Psoas muscle (tissue), 7 donors: ENCODE measurements at regions not wholly inside any gene's neighbourhood (a gene's known extent, or its start where the extent isn't known, plus 50 kb on each side); places are given as distances from the start of the nearest gene placed in this dataset.
"Not testable (repeated sequence)": the region's sequence is repeated elsewhere in the genome, so short reads cannot be mapped to it uniquely, and the experiment has no call there.

Experiments used
- ATAC-seq, 4 donors: fragments of 200-7000 bp; cut with Tn5 transposase; one replicate each; pipeline ENCODE4 v1.9.1; 2020; ENCODE audit warnings: moderate library complexity in 3 of 4, mild to moderate bottlenecking in 2 of 4
- DNase-seq, 2 donors: peaks; one replicate each; pipeline ENCODE4 v3.0.0-alpha.2; 2020
- H3K27ac ChIP-seq: fragments of 200-600 bp; one replicate; pipeline ENCODE4 v1.8.0; 2022
- H3K27me3 ChIP-seq, 3 donors: fragments of 200-600 bp in 1 of 3; one replicate each; pipeline versions ENCODE4 v1.6.1 to v1.8.0; 2013 to 2022; ENCODE audit warnings: low read length in 2 of 3, mild to moderate bottlenecking in 2 of 3, moderate library complexity in 1 of 3; ENCODE audit not compliant: insufficient read depth in 3 of 3
- H3K36me3 ChIP-seq, 2 donors: fragments of 200-600 bp in 1 of 2; one replicate each; pipeline versions ENCODE4 v1.6.1 to v1.8.0; 2013 to 2022; ENCODE audit warnings: low read depth in 1 of 2, mild to moderate bottlenecking in 1 of 2, moderate library complexity in 1 of 2; ENCODE audit not compliant: insufficient read depth in 1 of 2
- H3K4me1 ChIP-seq: fragments of 200-600 bp; one replicate; pipeline ENCODE4 v1.8.0; 2022
- H3K4me3 ChIP-seq: fragments of 200-600 bp; one replicate; pipeline ENCODE4 v1.8.0; 2022; ENCODE audit warnings: mild to moderate bottlenecking
- H3K9me3 ChIP-seq: fragments of 200-600 bp; one replicate; pipeline ENCODE4 v1.8.0; 2022
- WGBS, 3 donors: extraction: QIAGEN DNeasy Blood & Tissue Kit; methylation state at CpG; one replicate each; pipeline versions ENCODE4 v1.1.6 to v1.1.7; 2013; 5-methylcytosine and 5-hydroxymethylcytosine counted together
- intact Hi-C, 2 donors: fragments of 100-400 bp; cut with DNase I; formaldehyde crosslinking; loops; one replicate each; pipeline versions ENCODE4 v1.11.0 to v1.14.2; 2022
- donor health status: healthy with polysubstance abuse.
- donor health status: DM: no; HTN: no; CAD: no; lungs with moderate emphysema.
- donor health status: Bipolar disorder and iron deficiency.
- donor health status: healthy.
- donor health status: DM: yes; HTN: yes; CAD: no.
- donor health status: DM: no; HTN: no; CAD: no.
- donor health status: DM: yes; HTN: yes; CAD: no.

- H3K9me3 ChIP-seq, H3K27me3 ChIP-seq, H3K4me3 ChIP-seq, H3K4me1 ChIP-seq, DNase-seq, H3K27ac ChIP-seq, intact Hi-C loops, H3K36me3 ChIP-seq: not testable (repeated sequence)
- 91 to 98% methylated on average over 1 to 6 of the region's 7 CpGs; no CpG with 5 or more reads in 1 of the 3 donors for WGBS, 3 donors
- ATAC-seq, result peak in 3 of 4 donors; percentile 48 to 73 (median 70)
Measured at GRCh38 chr17:46417907-46418306, 56.3 kb upstream of the ARL17B start.

- WGBS, 3 donors, result 94% methylated on average over 1 of the region's 1 CpG; no CpG with 5 or more reads in 2 of the 3 donors
- H3K36me3 ChIP-seq, DNase-seq, H3K27me3 ChIP-seq, ATAC-seq, intact Hi-C loops, H3K4me1 ChIP-seq, H3K27ac ChIP-seq, H3K9me3 ChIP-seq, H3K4me3 ChIP-seq: not testable (repeated sequence)
Measured at GRCh38 chr17:46417261-46417660, 55.7 kb upstream of the ARL17B start.

- H3K27ac ChIP-seq, H3K4me1 ChIP-seq, H3K4me3 ChIP-seq, H3K9me3 ChIP-seq, DNase-seq, intact Hi-C loops, H3K36me3 ChIP-seq, H3K27me3 ChIP-seq: not testable (repeated sequence)
- peak in 1 of 4 donors; percentile 49 for ATAC-seq
- WGBS, 3 donors, result no CpG with 5 or more reads among the region's 3 CpGs
Measured at GRCh38 chr17:46414559-46414958, 53.0 kb upstream of the ARL17B start.

GRCh38 chr17:46412156-46412555, 50.6 kb upstream of the ARL17B start:
- intact Hi-C loops, DNase-seq, H3K9me3 ChIP-seq, H3K27ac ChIP-seq, H3K36me3 ChIP-seq, H3K27me3 ChIP-seq, H3K4me1 ChIP-seq, H3K4me3 ChIP-seq: not testable (repeated sequence)
- WGBS, 3 donors, result 42 to 63% (median 61%) methylated on average over 2 to 3 of the region's 4 CpGs
- peak in 1 of 4 donors; percentile 50 for ATAC-seq

GRCh38 chr17:46411172-46411852, 49.7 kb upstream of the ARL17B start:
- H3K27ac ChIP-seq, H3K4me3 ChIP-seq, H3K9me3 ChIP-seq, H3K27me3 ChIP-seq, DNase-seq, H3K36me3 ChIP-seq, H3K4me1 ChIP-seq, intact Hi-C loops, ATAC-seq: not testable (repeated sequence)
- WGBS, 3 donors, result no CpG with 5 or more reads among the region's 5 CpGs
